Mesothelial cell of epicardium (in vitro differentiated cells): ENCODE measurements at regions not wholly inside any gene's neighbourhood (a gene's known extent, or its start where the extent isn't known, plus 50 kb on each side); places are given as distances from the start of the nearest gene placed in this dataset.

Experiments
- DNase-seq, 2 experiments: peaks; one replicate each; pipeline ENCODE4 v3.0.0; 2021; ENCODE audit warnings: low spot score in 2 of 2; ENCODE audit not compliant: unreplicated experiment in 2 of 2
- H3K27ac Mint-ChIP-seq: 2 replicates; pipeline ENCODE4 v1.8.0; 2021; ENCODE audit warnings: mixed read lengths
- H3K27me3 Mint-ChIP-seq: 2 replicates; pipeline ENCODE4 v1.8.0; 2021; ENCODE audit warnings: low read depth, mixed read lengths
- H3K36me3 Mint-ChIP-seq: 2 replicates; pipeline ENCODE4 v1.8.0; 2021; ENCODE audit warnings: mixed read lengths
- H3K4me1 Mint-ChIP-seq: 2 replicates; pipeline ENCODE4 v1.8.0; 2021; ENCODE audit warnings: mixed read lengths
- H3K4me3 Mint-ChIP-seq: 2 replicates; pipeline ENCODE4 v1.8.0; 2021; ENCODE audit warnings: mild to moderate bottlenecking, moderate library complexity, mixed read lengths
- H3K9me3 Mint-ChIP-seq: 2 replicates; pipeline ENCODE4 v1.8.0; 2021; ENCODE audit warnings: mixed read lengths
- TF ChIP-seq, protein P1 (sequence below): fragments of 200-600 bp; sonication (generic); IDR thresholded peaks from one replicate; pipeline ENCODE4 v1.5.0; 2021; ENCODE audit warnings: antibody characterized with exemption; ENCODE audit not compliant: unreplicated experiment

DNA sequence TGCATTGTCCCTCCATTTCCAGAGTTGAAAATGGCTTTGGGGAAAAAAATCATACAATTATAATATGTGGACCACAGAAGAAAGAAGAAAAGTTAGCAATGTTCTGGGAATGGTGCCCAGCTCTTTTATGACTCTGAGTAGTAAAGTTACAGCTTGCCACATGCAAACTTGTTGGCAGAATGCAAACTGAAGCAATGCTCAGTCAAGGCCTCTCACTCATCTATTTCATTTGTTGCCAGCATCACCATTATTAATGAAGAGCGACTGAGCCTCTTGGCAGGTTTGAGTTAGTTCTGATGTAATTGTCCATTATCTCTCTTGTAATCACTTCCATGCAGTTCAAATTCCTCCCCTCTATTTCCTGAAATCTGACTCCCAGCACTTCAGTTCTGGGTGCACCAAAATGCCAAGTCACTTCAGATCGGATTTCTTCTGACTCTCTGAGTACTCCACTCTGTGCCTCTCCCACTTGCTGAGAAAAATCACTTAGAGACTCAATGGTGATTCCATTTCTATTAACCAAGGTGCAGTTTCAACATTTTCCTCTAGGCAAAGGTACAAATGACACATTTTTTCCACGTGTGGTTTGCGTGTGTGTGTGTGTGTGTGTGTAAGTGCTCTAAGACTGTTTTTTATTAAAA is 154.4 kb upstream of the STMND1 start:
- H3K27me3 Mint-ChIP-seq: peaks cover 30% of the 10 kb centered on the region
- H3K27ac Mint-ChIP-seq: peak overlapping the region; percentile 72
- H3K9me3 Mint-ChIP-seq: no peaks in the 10 kb centered on the region
- peaks cover 24% of the 10 kb centered on the region for H3K4me1 Mint-ChIP-seq
- no peak overlapping the region for H3K4me3 Mint-ChIP-seq
- TF ChIP-seq, protein P1, sequence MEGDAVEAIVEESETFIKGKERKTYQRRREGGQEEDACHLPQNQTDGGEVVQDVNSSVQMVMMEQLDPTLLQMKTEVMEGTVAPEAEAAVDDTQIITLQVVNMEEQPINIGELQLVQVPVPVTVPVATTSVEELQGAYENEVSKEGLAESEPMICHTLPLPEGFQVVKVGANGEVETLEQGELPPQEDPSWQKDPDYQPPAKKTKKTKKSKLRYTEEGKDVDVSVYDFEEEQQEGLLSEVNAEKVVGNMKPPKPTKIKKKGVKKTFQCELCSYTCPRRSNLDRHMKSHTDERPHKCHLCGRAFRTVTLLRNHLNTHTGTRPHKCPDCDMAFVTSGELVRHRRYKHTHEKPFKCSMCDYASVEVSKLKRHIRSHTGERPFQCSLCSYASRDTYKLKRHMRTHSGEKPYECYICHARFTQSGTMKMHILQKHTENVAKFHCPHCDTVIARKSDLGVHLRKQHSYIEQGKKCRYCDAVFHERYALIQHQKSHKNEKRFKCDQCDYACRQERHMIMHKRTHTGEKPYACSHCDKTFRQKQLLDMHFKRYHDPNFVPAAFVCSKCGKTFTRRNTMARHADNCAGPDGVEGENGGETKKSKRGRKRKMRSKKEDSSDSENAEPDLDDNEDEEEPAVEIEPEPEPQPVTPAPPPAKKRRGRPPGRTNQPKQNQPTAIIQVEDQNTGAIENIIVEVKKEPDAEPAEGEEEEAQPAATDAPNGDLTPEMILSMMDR: no peak
- no peaks in the 10 kb centered on the region for H3K36me3 Mint-ChIP-seq
- no peak for DNase-seq

DNA sequence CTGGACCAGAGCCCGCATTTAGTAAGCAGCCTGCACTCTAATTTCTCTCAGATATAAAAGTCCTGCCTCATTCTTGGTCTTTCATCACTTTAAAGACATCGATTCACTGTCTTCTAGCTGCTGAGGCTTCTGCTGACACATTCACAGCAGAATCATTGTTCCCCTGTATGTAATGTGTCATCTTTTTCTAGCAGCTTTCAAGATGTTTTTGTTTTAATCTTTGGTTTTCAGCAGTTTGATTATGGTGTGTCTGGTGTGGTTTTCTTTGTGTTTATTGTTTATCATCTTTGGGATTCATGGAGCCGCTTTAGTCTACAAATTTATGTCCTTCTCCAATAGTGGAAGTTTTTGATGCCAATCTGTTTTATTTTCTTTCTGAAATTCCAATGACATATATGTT is 157.3 kb upstream of the STMND1 start:
- DNase-seq: no peak
- H3K27me3 Mint-ChIP-seq: peaks cover 36% of the 10 kb centered on the region
- H3K4me3 Mint-ChIP-seq: no peak overlapping the region
- peaks cover 24% of the 10 kb centered on the region for H3K4me1 Mint-ChIP-seq
- H3K36me3 Mint-ChIP-seq: no peaks in the 10 kb centered on the region
- H3K9me3 Mint-ChIP-seq: no peaks in the 10 kb centered on the region
- no peak overlapping the region for H3K27ac Mint-ChIP-seq
- TF ChIP-seq, protein P1: no peak

DNA sequence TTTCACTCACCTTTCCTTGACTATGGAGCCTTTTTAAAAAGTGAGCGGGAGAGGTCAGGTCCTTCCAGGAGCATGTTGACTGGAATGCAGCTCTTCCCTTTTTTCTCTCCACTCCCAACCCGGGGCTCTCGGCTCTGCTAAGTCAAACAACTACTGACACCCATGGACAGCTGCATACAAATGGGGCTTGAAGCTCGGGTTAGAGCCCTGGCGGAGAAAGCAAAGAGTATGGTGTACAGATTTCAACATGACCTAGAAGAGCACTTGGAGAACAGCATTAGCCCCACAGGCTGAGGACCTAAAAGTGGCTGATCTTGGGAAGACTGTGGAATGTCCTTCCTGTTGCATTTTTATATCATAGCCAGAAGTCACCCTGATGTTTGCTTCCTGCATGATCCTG is 162.0 kb upstream of the STMND1 start:
- Mint-ChIP-seq H3K4me3 (no peak overlapping the region), H3K9me3 (peaks cover 3% of the 10 kb centered on the region), H3K4me1 (no peaks in the 10 kb centered on the region), H3K27me3 (peaks cover 25% of the 10 kb centered on the region), H3K36me3 (no peaks in the 10 kb centered on the region), H3K27ac (no peak overlapping the region)
- no peak for DNase-seq
- TF ChIP-seq, protein P1: no peak

DNA sequence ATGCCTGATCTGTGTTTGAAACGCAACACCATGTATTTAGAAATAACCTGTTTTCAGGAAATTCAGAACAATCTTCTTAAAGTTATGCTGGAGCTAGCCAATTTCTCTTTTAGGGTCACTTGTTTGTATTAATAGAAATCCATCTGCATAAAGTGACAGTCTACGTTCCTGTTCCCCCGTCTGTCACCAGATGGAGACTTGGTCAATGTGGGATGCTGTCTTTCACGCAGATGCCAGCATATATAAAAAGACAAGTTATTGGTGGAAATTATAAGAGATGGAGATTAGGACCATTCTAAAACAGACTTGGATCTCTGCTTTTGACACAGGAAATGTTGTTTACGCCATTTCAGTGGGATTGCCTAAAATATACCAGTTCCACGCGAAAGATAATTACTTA is 162.5 kb upstream of the STMND1 start:
- H3K27me3 Mint-ChIP-seq: peaks cover 22% of the 10 kb centered on the region
- no peak overlapping the region for H3K4me3 Mint-ChIP-seq
- TF ChIP-seq, protein P1: no peak
- H3K36me3 Mint-ChIP-seq: no peaks in the 10 kb centered on the region
- no peaks in the 10 kb centered on the region for H3K4me1 Mint-ChIP-seq
- no peak overlapping the region for H3K27ac Mint-ChIP-seq
- H3K9me3 Mint-ChIP-seq: peaks cover 3% of the 10 kb centered on the region
- no peak for DNase-seq

DNA sequence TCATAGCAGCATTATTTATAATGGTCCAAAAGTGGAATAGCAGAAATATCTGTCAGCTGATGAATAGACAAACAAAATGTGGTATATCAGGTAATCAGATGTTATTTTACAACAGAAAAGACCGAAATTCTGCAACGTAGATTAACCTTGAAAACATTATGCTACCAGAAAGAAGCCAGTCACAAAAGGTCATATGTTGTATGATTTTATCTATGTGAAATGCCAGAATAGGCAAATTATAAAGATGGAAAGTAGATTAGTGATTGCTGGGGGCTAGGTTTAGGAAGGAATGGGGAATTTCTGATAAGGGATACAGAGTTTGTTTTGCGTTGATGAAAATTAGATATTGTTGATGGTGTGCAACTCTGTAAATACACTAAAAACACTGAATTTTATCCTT is 165.0 kb upstream of the STMND1 start:
- no peak overlapping the region for H3K27ac Mint-ChIP-seq
- peaks cover 3% of the 10 kb centered on the region for H3K9me3 Mint-ChIP-seq
- TF ChIP-seq, protein P1: no peak
- no peaks in the 10 kb centered on the region for H3K4me1 Mint-ChIP-seq
- H3K36me3 Mint-ChIP-seq: no peaks in the 10 kb centered on the region
- H3K27me3 Mint-ChIP-seq: peaks cover 30% of the 10 kb centered on the region
- no peak for DNase-seq
- H3K4me3 Mint-ChIP-seq: no peak overlapping the region

DNA sequence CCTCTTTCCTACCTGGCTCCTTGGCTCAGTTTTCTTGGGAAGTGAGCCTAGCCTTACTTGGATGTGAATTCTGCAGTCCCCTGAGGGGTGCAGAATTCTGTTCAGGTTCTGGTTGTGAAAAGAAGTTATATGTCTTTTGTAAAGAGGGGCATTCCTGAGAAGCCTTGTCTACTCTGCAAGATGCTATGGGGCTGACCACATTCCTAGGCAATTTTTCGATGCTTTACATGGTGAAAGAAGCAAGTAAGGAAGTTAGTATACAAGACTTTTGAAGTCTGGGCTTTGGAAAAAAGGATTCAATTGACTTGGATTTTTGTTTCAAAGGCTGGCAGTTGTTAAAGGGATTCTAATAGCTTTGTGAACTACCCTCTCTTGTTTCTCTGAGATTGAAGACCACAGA is 167.9 kb upstream of the STMND1 start:
- H3K36me3 Mint-ChIP-seq: no peaks in the 10 kb centered on the region
- H3K4me3 Mint-ChIP-seq: no peak overlapping the region
- DNase-seq: no peak
- TF ChIP-seq, protein P1: no peak
- peaks cover 3% of the 10 kb centered on the region for H3K9me3 Mint-ChIP-seq
- no peak overlapping the region for H3K27ac Mint-ChIP-seq
- H3K27me3 Mint-ChIP-seq: peaks cover 20% of the 10 kb centered on the region
- no peaks in the 10 kb centered on the region for H3K4me1 Mint-ChIP-seq
